Neural cell (in vitro differentiated cells): ENCODE measurements at regions not wholly inside any gene's neighbourhood (a gene's known extent, or its start where the extent isn't known, plus 50 kb on each side); places are given as distances from the start of the nearest gene placed in this dataset.

ENCODE experiments used
- H2AFZ ChIP-seq: fragments of 200-600, 300-800 bp; sonication (generic), shearing (Covaris generic); 2 replicates; pipeline ENCODE4 v1.6.0; 2014; ENCODE audit warnings: low read depth, mild to moderate bottlenecking, antibody characterized with exemption, low read length, moderate library complexity
- H3F3A ChIP-seq: fragments of 200-600 bp; shearing (Covaris generic); 2 replicates; pipeline ENCODE4 v1.6.1; 2016; ENCODE audit warnings: mild to moderate bottlenecking, moderate library complexity, mixed read lengths, antibody characterized with exemption, low read length; ENCODE audit not compliant: insufficient read depth, poor library complexity, severe bottlenecking
- H3K27ac ChIP-seq: fragments of 200-600, 300-800 bp; sonication (generic), shearing (Covaris generic); 2 replicates; pipeline ENCODE4 v1.5.1; 2014; ENCODE audit warnings: mild to moderate bottlenecking, low read length, moderate library complexity
- H3K27me3 ChIP-seq: fragments of 300-800, 200-600 bp; sonication (generic), shearing (Covaris generic); 2 replicates; pipeline ENCODE4 v1.6.0; 2014; ENCODE audit warnings: mild to moderate bottlenecking, low read depth, low read length, moderate library complexity; ENCODE audit not compliant: insufficient read depth
- H3K36me3 ChIP-seq: fragments of 300-800, 200-600 bp; sonication (generic), shearing (Covaris generic); 2 replicates; pipeline ENCODE4 v1.5.1; 2014; ENCODE audit warnings: mild to moderate bottlenecking, antibody characterized with exemption, low read length, moderate library complexity; ENCODE audit not compliant: insufficient read depth
- H3K4me2 ChIP-seq: fragments of 300-800, 200-600 bp; sonication (generic), shearing (Covaris generic); 2 replicates; pipeline ENCODE4 v1.6.0; 2014; ENCODE audit warnings: mild to moderate bottlenecking, low read length
- H3K4me3 ChIP-seq: fragments of 300-800, 200-600 bp; sonication (generic), shearing (Covaris generic); 2 replicates; pipeline ENCODE4 v1.5.1; 2014; ENCODE audit warnings: mild to moderate bottlenecking, low read length, moderate library complexity
- H3K79me2 ChIP-seq: fragments of 200-600 bp; shearing (Covaris generic); replicated peaks from 2 replicates; pipeline ENCODE4 v1.6.0; 2014; ENCODE audit warnings: mild to moderate bottlenecking, low read length, moderate library complexity; ENCODE audit not compliant: insufficient read depth
- H3K9ac ChIP-seq: fragments of 300-800, 200-600 bp; sonication (generic), shearing (Covaris generic); 2 replicates; pipeline ENCODE4 v1.6.1; 2016; ENCODE audit warnings: mild to moderate bottlenecking, low read length, mixed read lengths
- H3K9me2 ChIP-seq: fragments of 200-600 bp; shearing (Covaris generic); 2 replicates; pipeline ENCODE4 v1.6.1; 2016; ENCODE audit warnings: mild to moderate bottlenecking, low read length, mixed read lengths; ENCODE audit not compliant: insufficient read depth
- H3K9me3 ChIP-seq: fragments of 200-600, 300-800 bp; sonication (generic), shearing (Covaris generic); 2 replicates; pipeline ENCODE4 v1.6.1; 2016; ENCODE audit warnings: mild to moderate bottlenecking, mixed run types, low read length, moderate library complexity, mixed read lengths
- H4K20me1 ChIP-seq: fragments of 200-600 bp; shearing (Covaris generic); 2 replicates; pipeline ENCODE4 v1.6.1; 2016; ENCODE audit warnings: mild to moderate bottlenecking, mixed run types; ENCODE audit not compliant: insufficient read depth
- CTCF ChIP-seq: fragments of 450-650 bp; IDR thresholded peaks from 2 replicates; pipeline ENCODE4 v1.5.1; 2014; ENCODE audit warnings: antibody characterized with exemption, mild to moderate bottlenecking, moderate library complexity; ENCODE audit not compliant: poor library complexity, severe bottlenecking
- EP300 ChIP-seq: fragments of 450-650 bp; conservative IDR thresholded peaks from 2 replicates; pipeline ENCODE4 v1.6.1; 2014; ENCODE audit warnings: antibody characterized with exemption, mild to moderate bottlenecking, moderate library complexity; ENCODE audit not compliant: poor library complexity, severe bottlenecking
- EZH2 ChIP-seq: fragments of 200-600, 300-800 bp; shearing (Covaris generic), sonication (generic); IDR thresholded peaks from 2 replicates; pipeline ENCODE4 v1.6.1; 2014; ENCODE audit warnings: antibody characterized with exemption, low read length, borderline replicate concordance, mild to moderate bottlenecking; ENCODE audit not compliant: insufficient read depth, poor library complexity, severe bottlenecking
- MXI1 ChIP-seq: fragments of 450-650 bp; conservative IDR thresholded peaks from 2 replicates; pipeline ENCODE4 v1.6.1; 2014; ENCODE audit warnings: antibody characterized with exemption, mild to moderate bottlenecking; ENCODE audit not compliant: poor library complexity, severe bottlenecking
- POLR2AphosphoS5 ChIP-seq: IDR thresholded peaks from 2 replicates; pipeline ENCODE4 v1.6.1; 2012
- RAD21 ChIP-seq: fragments of 450-650 bp; conservative IDR thresholded peaks from 2 replicates; pipeline ENCODE4 v1.6.1; 2014; ENCODE audit warnings: antibody characterized with exemption, mild to moderate bottlenecking, moderate library complexity
- REST ChIP-seq: IDR thresholded peaks from 2 replicates; pipeline ENCODE4 v1.6.1; 2012; ENCODE audit warnings: borderline replicate concordance
- SMC3 ChIP-seq: fragments of 450-650 bp; conservative IDR thresholded peaks from 2 replicates; pipeline ENCODE4 v1.6.1; 2014; ENCODE audit warnings: antibody characterized with exemption, mild to moderate bottlenecking, moderate library complexity; ENCODE audit not compliant: poor library complexity
- TAF1 ChIP-seq: IDR thresholded peaks from 2 replicates; pipeline ENCODE4 v1.6.1; 2012; ENCODE audit warnings: low read depth

- no peaks in the 10 kb centered on the region for H3F3A ChIP-seq
- no peak overlapping the region for H3K27ac ChIP-seq
- H3K27me3 ChIP-seq: no peaks in the 10 kb centered on the region
- peaks cover 6% of the 10 kb centered on the region for H3K9me3 ChIP-seq
- H2AFZ ChIP-seq: no peak overlapping the region
- no peak for TF ChIP-seq CTCF
- no peak for TF ChIP-seq TAF1
- TF ChIP-seq REST: no peak
- TF ChIP-seq EP300: no peak
- no peak for TF ChIP-seq SMC3
- TF ChIP-seq RAD21: no peak
- TF ChIP-seq MXI1: no peak
- no peaks in the 10 kb centered on the region for H3K9me2 ChIP-seq
- no peak overlapping the region for H3K4me2 ChIP-seq
- no peaks in the 10 kb centered on the region for H3K36me3 ChIP-seq
- no peak overlapping the region for H3K9ac ChIP-seq
- no peak overlapping the region for H3K4me3 ChIP-seq
- H4K20me1 ChIP-seq: no peaks in the 10 kb centered on the region
- no peaks in the 10 kb centered on the region for H3K79me2 ChIP-seq
Observed at GRCh38 chr4:162265802-162266201, 102.0 kb upstream of the FSTL5 start.

- Histone ChIP-seq H3K27me3 (no peaks in the 10 kb centered on the region), H3K9me3 (no peaks in the 10 kb centered on the region), H3K27ac (no peak overlapping the region), H3F3A (no peaks in the 10 kb centered on the region), H3K4me2 (no peak overlapping the region), H4K20me1 (no peaks in the 10 kb centered on the region), H2AFZ (no peak overlapping the region), H3K9ac (no peak overlapping the region), H3K4me3 (no peak overlapping the region), H3K79me2 (no peaks in the 10 kb centered on the region), H3K9me2 (no peaks in the 10 kb centered on the region), H3K36me3 (no peaks in the 10 kb centered on the region)
- TF ChIP-seq CTCF (no peak), MXI1 (no peak), TAF1 (no peak), POLR2AphosphoS5 (no peak), SMC3 (no peak), EP300 (no peak), RAD21 (no peak), REST (no peak), EZH2 (no peak)
Observed at GRCh38 chr4:162245051-162245450, 81.3 kb upstream of the FSTL5 start.
